Activated CD4-positive, alpha-beta T cell treated with anti-CD3 and anti-CD28 coated beads for 1 hour (primary cell): ENCODE measurements at regions not wholly inside any gene's neighbourhood (a gene's known extent, or its start where the extent isn't known, plus 50 kb on each side); places are given as distances from the start of the nearest gene placed in this dataset.
"Not testable (repeated sequence)": the region's sequence is repeated elsewhere in the genome, so short reads cannot be mapped to it uniquely, and the experiment has no call there.

ENCODE experiments used
- DNase-seq: peaks from one replicate; pipeline ENCODE4 v3.0.0-alpha.2; 2020

DNA sequence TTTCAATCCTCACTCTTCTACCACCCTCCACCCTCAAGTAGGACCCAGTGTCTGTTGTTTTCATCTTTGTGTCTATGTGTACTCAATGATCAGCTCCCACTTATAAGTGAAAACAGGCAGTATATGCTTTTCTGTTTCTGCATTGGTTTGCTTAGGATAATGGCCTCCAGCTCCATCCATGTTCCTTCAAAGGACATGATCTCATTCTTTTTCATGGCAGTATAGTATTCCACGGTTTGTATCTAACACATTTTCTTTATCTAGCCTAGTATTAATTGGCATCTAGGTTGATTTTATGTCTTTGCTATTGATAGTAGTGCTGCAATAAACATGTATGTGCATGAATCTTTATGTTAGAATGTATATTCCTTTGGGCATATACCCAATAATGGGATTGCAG is 259.8 kb upstream of the KIF2A start:
- DNase-seq = no peak

DNA sequence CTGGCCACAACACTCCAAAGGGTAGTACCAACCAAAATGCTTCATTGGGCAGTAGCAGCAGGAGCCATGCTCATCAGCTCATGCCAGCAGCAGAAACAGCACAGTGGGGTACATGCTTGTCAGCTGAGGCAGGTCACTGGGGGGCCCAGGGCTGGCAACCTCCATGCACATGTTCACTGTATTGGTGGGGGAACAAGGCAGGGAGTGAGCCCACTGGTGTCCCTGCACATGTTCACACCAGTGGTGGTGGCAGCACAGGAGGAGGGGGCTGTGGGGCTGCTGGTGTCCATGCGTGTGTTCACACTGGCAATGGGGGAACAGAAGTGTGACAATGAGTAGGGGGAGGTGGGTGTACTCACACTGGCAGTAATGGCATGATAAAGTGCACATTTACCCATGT is 254.3 kb upstream of the KIF2A start:
- no peak for DNase-seq

DNA sequence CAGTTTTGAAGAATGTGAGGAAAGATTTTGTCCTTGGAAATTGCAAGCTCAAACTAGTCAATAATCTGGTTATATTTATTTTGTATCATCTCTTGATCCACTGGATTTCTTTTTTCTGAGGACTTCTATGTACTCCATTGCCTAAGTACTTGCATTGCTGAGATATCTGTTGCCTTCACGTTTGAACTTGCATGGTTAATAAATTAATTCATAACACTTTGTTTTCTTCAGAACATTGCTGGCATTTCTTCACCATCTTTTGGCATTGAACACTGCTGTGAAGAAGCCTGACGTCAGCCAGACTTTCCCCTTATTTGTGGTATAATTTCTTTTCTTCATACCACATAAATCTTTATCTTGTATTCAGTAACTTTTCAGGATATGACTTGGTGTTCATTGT is 246.0 kb upstream of the KIF2A start:
- no peak for DNase-seq

DNA sequence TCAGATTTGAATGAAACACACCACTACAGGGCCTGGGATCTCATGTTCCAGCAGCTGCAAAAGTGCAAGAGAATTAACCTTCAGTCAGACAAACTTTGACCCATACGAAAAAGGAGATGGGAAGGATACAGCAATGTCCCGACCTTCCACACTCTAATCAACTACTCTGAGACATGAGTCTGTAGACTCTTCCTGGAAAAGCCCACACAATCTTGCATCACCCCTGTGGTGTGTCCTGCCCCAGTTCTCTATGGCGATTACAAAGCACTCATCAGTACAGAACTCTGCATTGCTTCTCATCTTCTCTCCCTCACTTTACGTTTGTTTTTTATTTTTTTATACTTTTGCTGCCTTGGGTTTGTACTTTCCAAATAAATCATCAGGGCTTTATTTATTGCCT is 241.0 kb upstream of the KIF2A start:
- DNase-seq = no peak

DNA sequence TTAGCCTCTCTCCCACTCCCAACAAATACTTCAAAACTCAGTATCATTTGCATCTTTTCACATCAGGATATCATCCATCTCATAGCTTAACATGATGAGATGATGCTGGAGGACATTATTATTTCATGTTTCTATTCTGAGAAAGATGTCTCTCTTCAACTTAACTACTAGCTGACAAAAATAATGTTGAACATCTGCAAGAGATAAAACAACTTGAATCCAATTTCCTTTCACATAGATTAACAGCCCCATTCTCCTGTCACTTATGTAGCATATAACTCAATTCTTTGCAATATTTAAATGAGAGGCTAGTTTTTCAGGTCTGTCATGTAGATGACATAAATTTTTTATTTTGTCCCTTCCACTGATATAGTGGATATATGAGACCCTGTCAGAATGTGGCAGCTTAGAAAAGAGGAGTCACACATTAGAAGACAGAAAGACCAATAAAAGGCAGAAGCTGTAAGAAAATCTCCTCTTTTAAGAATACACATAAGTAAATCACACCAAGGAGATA is 239.2 kb upstream of the KIF2A start:
- DNase-seq = no peak

DNA sequence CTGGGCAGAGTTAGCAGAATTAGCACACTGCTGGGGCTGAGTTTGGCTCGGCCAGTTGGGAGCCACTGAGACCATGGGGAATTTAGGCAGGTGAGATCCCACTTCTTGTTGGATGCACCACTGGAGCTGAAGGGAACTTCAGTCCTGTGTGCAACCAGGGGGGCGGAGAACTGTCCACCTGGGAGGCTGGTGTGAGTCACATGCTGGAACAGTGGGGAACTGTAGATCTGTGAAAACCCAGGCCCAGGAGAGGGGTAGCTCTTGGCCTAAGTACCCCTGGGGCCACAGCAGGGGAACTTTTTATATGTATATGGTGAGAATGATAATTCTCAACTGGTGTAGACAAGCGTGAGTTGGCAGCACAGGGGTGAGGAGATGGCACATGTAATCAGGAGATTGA is 237.5 kb upstream of the KIF2A start:
- no peak for DNase-seq

DNA sequence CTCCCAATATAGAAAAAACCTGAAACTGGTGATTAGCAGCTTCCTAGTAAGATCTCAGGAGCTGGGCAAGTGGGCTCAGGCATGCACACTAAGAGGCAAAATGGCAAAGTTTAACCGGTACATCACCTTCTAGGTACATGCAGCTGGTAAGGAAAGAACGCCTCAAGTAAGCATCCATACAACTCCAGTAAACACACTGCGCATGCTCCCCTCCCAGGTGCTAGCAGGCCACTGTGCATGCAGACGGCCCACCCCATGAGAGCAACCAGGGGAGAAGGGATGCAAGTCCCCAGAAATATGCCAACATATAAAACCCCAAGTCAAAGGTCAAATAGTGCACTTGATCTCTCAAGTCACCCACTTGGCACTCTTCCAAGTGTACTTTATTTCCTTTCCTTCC is 228.6 kb upstream of the KIF2A start:
- no peak for DNase-seq

DNA sequence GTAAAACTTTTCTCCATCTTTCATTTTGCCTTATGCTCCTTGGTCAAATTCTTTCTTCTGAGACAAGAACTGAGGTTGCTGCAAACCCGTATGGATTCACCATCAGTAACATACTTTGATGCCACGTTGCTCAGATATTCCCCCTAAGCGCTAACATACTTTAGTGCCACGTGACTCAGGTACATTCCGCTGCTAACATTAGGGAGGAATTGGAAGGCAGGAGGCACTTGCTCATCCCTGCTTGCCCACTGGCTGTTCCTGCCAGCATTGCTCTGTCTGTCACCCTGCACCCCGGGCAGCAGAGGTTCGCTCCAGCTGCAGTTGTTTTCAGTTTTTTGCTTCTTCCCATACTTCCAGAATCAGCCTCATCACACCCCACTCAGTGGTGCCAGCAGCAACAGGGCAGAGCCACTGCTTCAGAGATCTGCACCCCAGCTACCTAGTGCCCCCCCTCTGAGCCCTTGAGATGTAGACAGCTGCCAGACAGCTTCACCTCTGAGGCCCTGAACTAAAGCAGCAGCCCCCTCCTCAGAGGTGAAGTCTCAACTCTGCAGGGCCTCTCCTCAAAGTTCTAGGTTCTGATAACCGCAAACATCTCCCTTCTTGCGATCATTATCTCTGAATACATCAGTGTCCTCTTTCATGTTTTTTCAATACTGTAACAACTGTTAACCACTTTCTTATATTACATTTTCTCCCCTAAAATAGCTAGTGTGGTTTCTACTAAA is 228.0 kb upstream of the KIF2A start:
- DNase-seq = no peak

DNA sequence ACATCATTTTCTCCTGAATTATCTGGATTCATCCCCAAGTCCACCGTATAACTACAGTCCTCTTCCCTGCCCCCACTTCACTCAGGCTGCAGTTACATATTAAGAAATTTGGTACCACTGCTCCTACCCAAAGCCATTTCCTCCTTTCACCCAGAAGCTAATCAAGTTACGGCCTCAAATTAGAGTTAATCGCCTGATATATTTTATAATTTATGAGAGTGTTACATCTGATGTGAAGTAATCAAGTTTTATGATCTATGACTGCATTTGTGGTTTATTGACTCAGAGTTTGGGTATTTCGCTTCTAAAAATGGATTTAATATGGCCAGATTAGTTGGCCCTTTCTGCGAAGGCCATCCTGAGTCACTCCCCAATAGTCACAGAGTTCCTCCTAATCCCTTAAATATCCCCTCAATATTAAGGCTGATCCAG is 223.6 kb upstream of the KIF2A start:
- no peak for DNase-seq

DNA sequence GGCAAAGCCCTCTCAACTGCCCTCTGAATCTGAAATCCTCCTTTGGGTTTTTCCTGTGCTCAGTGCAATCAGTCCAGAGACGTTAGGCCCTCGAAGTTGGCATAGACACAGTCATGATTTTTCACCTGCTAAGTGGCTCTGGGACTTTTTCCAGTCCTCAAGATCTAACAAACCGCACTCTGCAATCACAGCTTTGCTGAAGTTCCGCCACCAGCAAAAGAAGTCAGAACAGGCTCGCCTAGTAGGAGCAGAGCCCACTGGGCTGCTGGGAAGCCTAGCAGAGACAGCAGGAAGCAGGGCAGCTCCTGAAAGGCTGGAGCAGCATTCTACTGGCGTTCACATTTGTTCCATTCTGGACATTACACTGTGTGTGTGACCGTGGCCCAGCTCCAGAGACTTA is 222.8 kb upstream of the KIF2A start:
- DNase-seq = no peak

DNA sequence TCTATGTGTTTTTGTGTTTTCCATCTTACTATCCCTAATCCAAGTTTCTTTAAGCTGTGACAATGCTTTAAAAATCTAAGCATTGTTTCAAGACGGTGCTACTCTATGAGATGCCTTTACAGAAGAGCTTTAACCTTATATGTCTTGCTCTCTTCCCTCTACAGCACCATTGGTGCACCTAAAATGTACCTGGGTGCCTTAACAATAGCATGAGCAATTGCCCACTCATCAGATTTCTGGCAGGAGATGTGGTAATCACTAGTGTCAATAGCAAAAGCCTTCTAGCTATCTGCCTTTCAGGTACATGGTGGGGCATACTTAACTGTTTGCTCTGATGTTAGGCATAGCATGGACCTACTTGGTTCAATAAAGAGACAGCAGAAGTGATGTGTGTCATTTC is 222.3 kb upstream of the KIF2A start:
- DNase-seq = no peak

DNA sequence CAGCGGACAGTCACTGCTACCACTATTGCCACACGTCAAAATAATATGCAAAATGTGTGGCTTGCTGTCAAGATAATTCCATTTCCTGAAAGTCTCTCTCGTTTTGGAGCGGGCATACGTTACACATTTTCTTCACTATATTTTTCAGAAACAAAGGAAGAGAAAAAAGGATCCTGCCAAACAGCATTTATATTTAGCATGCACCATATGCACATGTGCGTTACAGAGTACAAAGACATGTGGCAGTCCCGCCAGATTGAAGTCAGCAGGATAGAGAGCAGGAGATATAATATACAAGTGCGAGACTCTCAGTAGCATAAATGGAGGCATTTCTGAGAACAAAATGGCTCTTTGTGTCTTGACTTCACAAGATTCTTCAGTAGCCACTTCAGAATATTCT is 221.6 kb upstream of the KIF2A start:
- no peak for DNase-seq

DNA sequence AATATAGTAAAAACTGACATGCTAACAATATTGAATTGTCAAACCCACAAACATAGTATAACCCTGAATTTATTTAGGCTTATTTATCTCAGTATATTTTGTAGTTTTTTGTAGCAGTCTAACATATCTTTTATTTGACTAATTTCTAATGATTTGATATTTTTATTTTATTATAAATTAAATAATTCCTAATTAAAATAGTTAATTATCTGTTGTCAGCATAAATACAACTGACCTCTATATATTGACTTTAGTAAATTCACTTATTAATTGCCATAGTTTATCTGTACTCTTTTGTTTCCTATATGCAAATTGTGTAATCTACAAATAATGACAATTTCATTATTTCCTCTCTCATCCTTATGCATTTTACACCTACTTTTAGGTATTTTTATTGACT is 215.1 kb upstream of the KIF2A start:
- DNase-seq = no peak

DNA sequence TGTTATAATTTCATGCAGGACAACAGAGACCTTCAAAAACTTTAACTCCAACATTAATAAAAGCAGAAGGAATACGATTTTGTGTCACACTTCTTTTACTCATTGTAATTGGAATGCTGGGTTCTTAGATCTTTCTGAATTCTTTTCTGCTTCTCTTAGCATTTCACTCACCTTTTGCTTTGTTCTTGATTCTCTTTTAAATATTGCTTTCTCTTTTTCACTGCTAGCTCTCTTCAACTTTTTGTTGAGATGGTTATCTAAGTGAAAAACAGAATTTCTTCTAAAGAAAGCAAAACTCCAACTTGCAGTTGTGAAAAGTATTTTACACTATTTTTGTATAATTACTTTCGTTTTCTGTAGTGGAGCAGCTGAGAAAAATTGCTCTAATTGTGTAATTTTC is 212.6 kb upstream of the KIF2A start:
- no peak for DNase-seq

DNA sequence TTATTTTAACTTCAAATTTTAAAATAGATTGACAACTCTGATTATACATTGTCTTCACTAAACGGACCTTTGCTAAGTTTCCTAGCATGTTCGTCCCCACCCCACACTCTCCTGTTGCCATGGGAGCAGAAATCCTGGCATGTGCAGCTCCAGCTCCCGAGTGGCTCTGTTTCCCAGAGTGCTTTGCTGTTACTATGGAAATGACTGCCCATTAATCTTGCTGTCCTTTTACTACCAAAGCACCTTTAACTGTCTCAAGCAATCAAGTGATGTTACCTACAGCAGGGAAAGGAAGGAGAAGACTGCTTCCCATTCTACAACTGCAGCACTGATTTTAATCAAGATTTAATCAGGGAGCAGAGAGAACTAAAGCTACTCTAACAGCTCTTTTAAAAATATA is 212.0 kb upstream of the KIF2A start:
- DNase-seq = no peak

DNA sequence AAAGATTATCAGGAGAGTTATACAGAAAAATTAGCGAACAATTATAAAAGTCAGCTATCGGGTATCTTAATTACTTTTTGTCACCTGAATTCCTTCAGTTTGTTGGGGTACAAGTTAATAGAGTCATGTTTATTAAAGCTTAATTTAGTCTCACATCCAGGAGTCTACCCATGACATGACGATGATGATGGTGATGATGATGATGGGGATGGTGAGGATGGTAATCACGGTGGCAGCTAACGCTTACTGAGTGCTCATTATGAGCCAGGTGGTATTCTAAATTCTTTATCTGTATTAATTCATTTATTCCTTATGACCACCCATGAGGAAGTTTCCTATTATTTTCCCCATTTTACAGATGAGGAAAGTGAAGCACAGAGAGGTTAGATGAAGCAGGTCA is 208.6 kb upstream of the KIF2A start:
- no peak for DNase-seq

DNA sequence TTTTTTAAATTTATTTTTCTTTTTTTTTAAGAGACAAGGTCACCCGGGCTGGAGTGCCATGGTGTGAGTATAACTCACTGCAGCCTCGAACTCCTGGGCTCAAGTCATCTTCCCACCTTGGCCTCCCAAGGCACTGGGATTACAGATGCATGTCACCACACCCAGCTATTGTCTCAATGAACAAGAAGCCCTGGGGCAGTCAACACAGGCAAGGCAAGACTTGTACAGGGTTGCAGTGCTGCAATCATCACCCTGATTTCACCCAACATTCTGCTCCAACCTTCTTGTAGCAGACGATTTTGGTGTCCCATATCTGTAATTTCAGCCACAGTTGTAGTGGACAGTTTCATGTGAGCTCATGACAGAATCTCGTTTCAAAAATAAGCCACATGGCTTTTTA is 205.8 kb upstream of the KIF2A start:
- DNase-seq = no peak

DNA sequence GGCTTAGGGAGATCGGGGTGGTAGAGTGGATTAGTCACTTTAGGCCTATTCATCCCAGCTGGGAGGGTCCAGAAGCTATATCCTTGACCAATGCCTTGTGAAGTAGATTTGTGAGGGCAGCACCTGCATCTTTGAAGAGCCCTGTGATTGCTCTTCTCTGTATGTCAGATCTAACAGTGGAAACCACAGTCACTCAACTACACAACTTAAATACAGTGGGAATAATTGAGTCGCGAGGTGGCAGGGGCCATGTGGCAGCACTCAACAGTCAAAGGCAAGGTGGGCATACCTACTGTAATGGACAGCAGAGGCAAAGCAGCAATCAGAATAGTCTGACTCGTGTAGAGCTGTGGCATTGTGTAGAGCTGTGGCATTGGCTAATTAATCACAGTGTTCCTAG is 202.1 kb upstream of the KIF2A start:
- not testable (repeated sequence) for DNase-seq

DNA sequence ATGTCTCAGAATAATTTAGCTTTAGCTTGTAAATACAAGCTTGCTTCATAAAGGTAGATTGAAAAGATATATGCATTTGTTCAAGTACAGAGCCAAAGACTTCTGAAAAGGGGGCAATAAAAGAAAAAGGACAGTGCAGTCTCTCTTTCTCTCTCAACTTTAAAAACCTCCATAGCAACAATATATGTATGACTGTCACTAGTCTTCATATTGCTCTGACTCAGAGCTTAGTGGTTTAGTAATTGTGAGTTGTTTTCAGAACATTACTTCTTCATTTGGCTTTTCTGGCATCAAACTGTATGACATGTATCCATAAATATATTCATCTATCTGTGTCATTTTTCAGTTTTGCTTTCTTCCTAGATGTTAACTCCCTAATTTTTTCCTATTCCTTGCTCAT is 194.6 kb upstream of the KIF2A start:
- no peak for DNase-seq

DNA sequence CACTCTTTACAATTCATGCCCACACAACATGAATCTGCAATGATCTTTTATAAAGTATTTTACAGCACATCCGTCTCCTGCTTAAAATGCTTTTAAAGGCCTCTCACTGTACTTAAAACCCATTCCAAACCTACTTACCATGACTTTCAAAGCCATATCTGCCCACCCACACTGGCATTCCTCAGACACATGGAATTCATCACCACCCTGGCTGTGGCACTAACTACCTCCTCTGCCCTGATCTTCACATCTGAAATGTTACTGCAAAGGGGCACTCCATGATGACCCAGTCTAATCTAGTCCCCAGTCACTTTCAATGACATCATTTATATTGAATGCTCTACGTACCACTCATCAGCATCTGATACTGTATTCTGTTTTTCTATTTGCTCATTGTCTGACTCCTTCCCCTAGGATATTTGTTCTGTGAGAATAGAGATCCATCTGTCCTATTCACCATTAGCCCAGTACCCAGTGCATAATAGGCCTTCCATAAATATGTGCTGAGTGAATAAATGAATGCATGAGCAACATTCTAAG is 193.2 kb upstream of the KIF2A start:
- DNase-seq = no peak

DNA sequence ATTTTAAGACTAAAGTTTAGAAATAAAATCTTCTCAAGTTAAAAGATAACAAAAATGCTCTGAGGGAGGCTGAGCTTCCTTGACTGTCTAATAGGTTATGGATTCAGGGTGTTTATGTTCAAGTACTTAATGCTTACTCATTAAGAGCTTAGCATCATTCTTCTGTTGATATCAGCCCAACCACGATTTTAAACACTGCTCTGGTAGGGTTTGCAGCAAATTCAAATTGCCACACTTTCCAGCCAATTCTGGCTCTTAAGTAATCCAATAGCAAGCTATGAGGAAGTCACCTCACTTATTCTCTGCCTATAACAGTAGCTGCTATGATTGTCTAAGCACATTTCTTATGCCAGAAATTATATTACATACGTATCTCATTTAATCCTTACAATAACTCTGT is 191.0 kb upstream of the KIF2A start:
- no peak for DNase-seq

DNA sequence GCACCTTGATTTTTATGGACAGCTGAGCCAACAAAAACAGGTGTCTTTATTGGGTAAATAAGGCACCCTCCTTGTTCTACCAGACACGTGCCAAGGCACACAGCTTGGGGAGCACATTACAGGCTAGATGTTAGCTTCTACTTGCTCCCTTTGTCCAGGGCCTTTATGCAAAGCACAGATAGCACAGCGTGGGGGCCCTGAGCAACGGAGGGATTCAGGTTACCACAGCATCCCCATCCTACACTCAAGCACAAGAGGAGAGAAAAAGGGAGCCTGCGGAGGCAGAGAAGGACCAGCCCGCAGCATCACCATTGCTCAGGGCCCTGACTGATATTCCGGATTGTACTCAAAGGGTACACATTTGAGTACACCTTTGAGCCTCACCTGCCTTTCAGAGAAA is 181.7 kb upstream of the KIF2A start:
- no peak for DNase-seq

DNA sequence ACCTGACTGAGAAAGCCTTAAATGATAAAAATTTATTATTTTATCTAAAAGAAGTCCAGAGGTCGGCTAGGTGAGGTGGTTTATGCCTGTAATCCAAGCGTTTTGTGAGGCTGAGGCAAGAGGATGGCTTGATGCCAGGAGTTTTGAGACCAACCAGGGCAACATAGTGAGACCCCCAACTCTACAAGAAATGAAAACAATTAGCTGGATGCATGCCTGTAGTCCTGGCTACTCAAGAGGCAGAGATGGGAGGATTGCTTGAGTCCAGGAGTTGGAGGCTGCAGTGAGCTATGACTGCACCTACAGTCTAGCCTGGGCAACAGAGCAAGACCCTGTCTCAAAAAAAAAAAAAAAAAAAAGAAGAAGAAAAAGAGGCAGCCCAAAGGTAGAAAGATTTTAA is 179.9 kb upstream of the KIF2A start:
- DNase-seq = no peak

DNA sequence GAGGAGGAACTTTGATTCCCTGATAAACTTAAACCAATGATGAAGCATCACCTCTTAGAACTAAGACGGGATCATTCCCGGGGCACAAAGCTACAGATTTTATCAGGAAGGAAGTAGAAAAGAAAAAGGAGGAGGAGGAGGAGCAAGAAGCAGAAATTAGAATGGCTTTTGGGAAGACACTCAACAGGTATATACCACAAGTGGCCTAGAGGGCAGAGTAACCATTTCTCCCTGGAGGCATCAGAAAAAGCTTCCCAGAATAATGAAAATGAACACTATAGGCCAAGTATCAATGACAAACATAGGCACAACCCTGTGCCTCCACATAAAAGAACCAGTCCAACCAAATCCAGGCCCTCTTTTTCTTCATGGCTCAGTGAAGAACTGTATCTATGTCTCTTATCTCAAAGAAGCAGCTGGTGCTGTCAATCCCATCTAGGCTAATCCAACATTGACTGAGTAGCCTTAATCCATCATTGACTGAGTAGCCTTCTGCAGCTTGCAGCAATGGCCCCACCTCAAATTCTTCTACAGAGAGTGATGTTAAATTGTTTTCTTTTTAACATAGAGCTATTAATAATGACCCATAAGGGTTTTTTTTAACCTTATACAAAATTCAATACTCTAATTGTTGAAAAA is 178.8 kb upstream of the KIF2A start:
- no peak for DNase-seq

DNA sequence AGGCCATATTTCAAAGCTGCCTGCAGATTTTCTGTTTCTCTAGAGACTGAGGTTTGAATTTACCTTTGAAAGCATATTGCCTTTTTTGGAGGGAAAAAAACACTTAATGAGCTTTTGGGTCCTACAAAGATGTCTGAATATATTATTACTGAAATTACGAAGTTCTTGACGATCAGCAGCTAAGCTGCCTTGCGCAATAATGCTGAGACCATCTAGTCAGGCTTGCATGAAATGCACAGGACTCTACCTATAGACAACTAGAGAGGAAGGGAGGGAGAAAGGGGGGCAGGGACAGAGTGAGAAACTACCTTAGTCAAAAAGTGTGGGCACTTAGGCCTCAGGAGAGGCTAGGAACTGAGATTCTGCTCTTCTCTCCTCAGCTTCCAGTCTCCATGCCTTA is 175.9 kb upstream of the KIF2A start:
- DNase-seq = no peak
